ENCODE measurements at regions not wholly inside any gene's neighbourhood (a gene's known extent, or its start where the extent isn't known, plus 50 kb on each side); places are given as distances from the start of the nearest gene placed in this dataset.
"Not testable (repeated sequence)": the region's sequence is repeated elsewhere in the genome, so short reads cannot be mapped to it uniquely, and the experiment has no call there.

DNA sequence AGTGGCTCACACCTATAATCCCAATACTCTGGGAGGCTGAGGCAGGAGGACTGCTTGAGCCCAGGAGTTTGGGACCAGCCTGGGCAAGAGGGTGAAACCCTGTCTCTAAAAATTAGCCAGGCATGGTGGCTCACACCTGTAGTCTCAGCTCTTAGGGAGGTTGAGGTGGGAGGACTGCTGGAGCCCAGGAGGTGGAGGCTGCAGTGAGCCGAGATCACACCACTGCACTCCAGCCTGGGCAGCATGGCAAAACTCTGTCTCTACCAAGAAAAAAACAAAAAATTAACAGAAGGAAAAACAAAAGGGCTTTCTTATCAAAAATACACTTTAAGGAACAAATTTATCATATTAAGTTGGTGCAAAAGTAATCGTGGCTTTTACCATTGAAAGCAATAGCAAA lies 51.8 kb upstream of the TNK2 start:
- not testable (repeated sequence) for H3K36me3 ChIP-seq (ENCODE audit: control insufficient read depth, insufficient read depth, low read length); H3K4me1 ChIP-seq (ENCODE audit: control insufficient read depth, extremely low read depth, insufficient read depth, low read length); H3K4me3 ChIP-seq (replicated peaks in 1 of 4; ENCODE audit: control extremely low read depth in 1 of 4, insufficient read depth in 1 of 4, low read depth in 3 of 4, low read length in 4 of 4); H3K27ac ChIP-seq (ENCODE audit: insufficient read depth, low read length); H3K9me3 ChIP-seq (ENCODE audit: control insufficient read depth, insufficient read depth, low read depth, low read length); H4K20me1 ChIP-seq (ENCODE audit: control insufficient read depth, extremely low read depth, insufficient read depth, low read length); H2AFZ ChIP-seq (ENCODE audit: low read length); H3K9ac ChIP-seq (ENCODE audit: insufficient read depth, low read length); H3K79me2 ChIP-seq (ENCODE audit: control insufficient read depth, insufficient read depth, low read length); H3K4me2 ChIP-seq (ENCODE audit: extremely low read depth, insufficient read depth, low read length); DNase-seq (ENCODE audit: low read depth in 2 of 2); H3K27me3 ChIP-seq (ENCODE audit: control insufficient read depth, insufficient read depth, low read length)

DNA sequence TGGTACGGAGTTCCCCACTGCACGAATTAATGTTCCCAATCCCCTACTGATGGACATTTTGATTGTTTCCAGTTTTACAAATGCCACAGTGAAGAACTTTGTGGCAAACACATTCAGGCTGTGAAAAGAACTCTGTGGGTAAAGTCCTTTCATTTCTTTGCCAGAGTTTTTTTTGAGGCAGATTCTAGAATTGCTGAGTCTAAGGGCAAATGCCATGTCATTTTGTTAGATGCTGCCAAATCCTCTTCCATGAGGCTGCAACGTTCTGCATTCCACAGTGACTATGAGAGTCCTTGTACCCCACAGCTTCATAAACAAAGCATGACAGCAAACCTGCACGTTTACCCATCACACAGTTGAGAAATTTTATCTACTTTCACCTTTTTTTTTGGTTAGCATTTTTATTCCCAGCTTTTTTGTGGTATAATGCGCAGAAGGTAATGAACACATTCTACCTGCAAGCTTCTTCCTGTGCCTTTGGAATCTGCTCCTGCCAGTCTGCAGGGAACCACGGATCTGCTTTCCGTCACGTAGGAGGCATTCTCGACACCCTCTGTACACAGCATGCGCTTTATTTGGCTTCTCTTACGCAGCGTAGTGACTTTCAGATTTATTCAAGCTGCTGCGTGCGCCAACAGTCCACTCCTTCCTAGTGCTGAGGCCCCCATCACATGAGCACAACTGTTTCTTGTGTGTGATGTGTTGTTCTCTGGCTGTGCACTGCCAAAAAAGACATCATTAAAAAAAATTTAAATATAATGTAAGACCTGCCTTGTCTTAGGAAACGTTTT lies 51.2 kb upstream of the TNK2 start:
- H3K9me3 ChIP-seq (ENCODE audit: control insufficient read depth, insufficient read depth, low read depth, low read length); H3K27ac ChIP-seq (ENCODE audit: insufficient read depth, low read length); H3K79me2 ChIP-seq (ENCODE audit: control insufficient read depth, insufficient read depth, low read length); H3K4me2 ChIP-seq (ENCODE audit: extremely low read depth, insufficient read depth, low read length); H2AFZ ChIP-seq (ENCODE audit: low read length); H4K20me1 ChIP-seq (ENCODE audit: control insufficient read depth, extremely low read depth, insufficient read depth, low read length); H3K4me3 ChIP-seq (replicated peaks in 1 of 4; ENCODE audit: control extremely low read depth in 1 of 4, insufficient read depth in 1 of 4, low read depth in 3 of 4, low read length in 4 of 4); H3K4me1 ChIP-seq (ENCODE audit: control insufficient read depth, extremely low read depth, insufficient read depth, low read length); H3K36me3 ChIP-seq (ENCODE audit: control insufficient read depth, insufficient read depth, low read length); H3K27me3 ChIP-seq (ENCODE audit: control insufficient read depth, insufficient read depth, low read length); H3K9ac ChIP-seq (ENCODE audit: insufficient read depth, low read length); DNase-seq (ENCODE audit: low read depth in 2 of 2): not testable (repeated sequence)

DNA sequence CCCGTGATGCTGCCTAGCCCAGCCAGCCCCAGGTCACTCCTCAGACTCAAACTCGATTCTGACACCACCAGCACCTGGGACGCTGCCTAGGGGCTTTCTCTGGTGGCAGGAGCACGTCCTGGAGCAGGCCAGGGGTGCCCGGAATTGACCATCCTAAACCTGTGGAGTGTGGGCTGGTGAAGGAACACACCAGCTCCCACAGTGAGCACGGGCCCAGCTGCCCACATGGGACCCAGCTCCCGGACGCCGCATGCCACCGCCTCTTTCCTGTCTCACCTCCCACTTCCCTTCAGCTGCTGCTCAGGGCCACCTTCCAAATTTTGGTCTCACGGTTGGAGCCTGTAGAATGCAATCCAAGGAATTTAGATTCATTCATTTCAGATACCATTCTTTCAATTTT lies 50.4 kb upstream of the TNK2 start:
- not testable (repeated sequence) for H3K79me2 ChIP-seq (ENCODE audit: control insufficient read depth, insufficient read depth, low read length); H3K27ac ChIP-seq (ENCODE audit: insufficient read depth, low read length); H3K9ac ChIP-seq (ENCODE audit: insufficient read depth, low read length); H2AFZ ChIP-seq (ENCODE audit: low read length); DNase-seq (ENCODE audit: low read depth in 2 of 2); H3K36me3 ChIP-seq (ENCODE audit: control insufficient read depth, insufficient read depth, low read length); H3K4me2 ChIP-seq (ENCODE audit: extremely low read depth, insufficient read depth, low read length); H3K4me1 ChIP-seq (ENCODE audit: control insufficient read depth, extremely low read depth, insufficient read depth, low read length); H3K9me3 ChIP-seq (ENCODE audit: control insufficient read depth, insufficient read depth, low read depth, low read length); H3K4me3 ChIP-seq (replicated peaks in 1 of 4; ENCODE audit: control extremely low read depth in 1 of 4, insufficient read depth in 1 of 4, low read depth in 3 of 4, low read length in 4 of 4); H4K20me1 ChIP-seq (ENCODE audit: control insufficient read depth, extremely low read depth, insufficient read depth, low read length); H3K27me3 ChIP-seq (ENCODE audit: control insufficient read depth, insufficient read depth, low read length)

Measured in fibroblast of lung (primary cell).